ENCODE measurements at regions not wholly inside any gene's neighbourhood (a gene's known extent, or its start where the extent isn't known, plus 50 kb on each side); places are given as distances from the start of the nearest gene placed in this dataset.

DNA sequence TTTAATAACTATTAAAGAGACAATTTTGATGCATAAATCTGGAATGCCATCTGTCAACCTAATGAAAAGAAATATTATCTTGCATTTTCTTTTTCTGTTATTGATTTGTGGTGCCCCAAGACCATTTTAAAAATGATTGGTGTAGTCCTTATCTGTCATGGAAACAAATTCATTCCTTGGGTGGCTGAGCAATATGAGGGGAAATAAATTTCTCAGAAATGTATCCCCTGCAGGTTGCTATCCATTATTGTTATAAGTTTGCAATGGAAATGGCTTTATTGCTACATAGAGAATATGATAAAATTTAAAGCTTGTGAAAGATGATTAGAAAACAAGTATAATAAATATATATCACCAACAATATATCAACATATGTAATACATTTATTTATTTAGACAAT lies 607.0 kb downstream of the DNAJB9 start:
- H3K27ac ChIP-seq = no peak overlapping the region
- TF ChIP-seq, protein P1, sequence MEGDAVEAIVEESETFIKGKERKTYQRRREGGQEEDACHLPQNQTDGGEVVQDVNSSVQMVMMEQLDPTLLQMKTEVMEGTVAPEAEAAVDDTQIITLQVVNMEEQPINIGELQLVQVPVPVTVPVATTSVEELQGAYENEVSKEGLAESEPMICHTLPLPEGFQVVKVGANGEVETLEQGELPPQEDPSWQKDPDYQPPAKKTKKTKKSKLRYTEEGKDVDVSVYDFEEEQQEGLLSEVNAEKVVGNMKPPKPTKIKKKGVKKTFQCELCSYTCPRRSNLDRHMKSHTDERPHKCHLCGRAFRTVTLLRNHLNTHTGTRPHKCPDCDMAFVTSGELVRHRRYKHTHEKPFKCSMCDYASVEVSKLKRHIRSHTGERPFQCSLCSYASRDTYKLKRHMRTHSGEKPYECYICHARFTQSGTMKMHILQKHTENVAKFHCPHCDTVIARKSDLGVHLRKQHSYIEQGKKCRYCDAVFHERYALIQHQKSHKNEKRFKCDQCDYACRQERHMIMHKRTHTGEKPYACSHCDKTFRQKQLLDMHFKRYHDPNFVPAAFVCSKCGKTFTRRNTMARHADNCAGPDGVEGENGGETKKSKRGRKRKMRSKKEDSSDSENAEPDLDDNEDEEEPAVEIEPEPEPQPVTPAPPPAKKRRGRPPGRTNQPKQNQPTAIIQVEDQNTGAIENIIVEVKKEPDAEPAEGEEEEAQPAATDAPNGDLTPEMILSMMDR (conservative IDR thresholded peaks at IDR 0.05) = no peak

DNA sequence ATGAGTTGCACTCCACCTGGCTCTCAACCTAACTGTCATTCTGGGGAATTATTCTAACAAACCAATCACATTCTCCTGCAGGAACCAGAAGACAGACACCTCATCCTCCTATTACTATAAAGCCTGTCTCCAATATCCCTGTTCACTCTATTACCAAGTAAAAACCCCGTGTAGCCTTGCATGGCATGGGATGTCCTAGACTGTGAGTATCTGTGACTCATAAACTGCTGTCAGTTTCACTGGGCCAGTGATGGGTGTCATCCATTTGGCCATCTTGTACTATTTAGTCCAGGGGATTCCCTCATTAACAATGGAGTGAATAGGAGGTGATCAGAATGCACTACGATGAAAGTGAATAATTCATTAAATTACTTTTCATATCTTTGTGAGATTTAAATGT lies 608.7 kb downstream of the DNAJB9 start:
- H3K27ac ChIP-seq = no peak overlapping the region
- TF ChIP-seq, protein P1 (conservative IDR thresholded peaks at IDR 0.05) = no peak

DNA sequence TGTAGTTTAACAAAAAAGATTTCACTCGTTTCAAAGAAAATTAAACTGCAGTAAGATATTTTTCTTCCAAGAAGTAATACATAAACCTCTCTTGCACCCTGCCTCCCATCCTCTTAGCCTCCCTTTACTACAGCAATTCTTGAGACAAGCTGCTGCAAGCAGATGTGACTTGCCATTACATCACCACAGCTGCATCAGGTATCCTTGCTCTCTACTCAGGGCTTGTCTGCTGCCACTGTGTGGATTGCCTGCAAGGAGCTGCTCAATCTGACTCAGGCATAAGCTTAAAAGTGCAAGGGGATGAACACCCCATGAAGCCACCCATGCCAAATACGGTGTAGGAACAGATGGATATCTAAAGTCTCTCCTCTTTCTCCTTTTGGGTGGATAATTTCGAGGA lies 609.9 kb downstream of the DNAJB9 start:
- H3K27ac ChIP-seq = no peak overlapping the region
- TF ChIP-seq, protein P1 (conservative IDR thresholded peaks at IDR 0.05) = no peak

DNA sequence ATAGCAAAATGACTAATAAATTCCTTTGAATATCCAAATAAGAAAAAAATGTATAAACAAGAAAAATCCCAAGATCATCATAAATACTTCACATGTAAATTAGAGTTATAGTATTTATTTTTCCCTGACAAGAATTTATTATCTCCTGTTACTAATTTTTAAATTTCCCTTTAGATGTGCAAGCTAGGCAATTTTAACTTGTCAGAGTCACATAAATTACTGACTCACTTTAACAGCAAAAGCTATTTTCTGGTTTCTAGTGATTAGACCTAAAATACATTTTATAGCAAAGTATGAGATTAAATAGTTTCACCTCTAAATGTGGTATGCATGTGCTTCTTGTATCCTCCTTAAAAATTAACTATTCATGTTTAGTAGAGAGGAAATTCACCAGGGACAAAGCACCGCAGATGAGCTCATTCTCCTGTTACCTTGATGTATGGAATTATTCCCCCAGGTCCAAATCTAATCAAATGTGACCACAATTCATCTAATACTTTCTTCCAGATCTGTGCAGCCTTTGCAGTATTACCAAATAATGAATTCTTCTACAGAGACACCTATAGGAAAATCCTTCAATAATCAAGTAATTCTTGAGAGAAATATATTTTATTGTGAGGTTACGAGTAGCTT lies 621.2 kb downstream of the DNAJB9 start:
- TF ChIP-seq, protein P1 (conservative IDR thresholded peaks at IDR 0.05) = no peak
- H3K27ac ChIP-seq = no peak overlapping the region

DNA sequence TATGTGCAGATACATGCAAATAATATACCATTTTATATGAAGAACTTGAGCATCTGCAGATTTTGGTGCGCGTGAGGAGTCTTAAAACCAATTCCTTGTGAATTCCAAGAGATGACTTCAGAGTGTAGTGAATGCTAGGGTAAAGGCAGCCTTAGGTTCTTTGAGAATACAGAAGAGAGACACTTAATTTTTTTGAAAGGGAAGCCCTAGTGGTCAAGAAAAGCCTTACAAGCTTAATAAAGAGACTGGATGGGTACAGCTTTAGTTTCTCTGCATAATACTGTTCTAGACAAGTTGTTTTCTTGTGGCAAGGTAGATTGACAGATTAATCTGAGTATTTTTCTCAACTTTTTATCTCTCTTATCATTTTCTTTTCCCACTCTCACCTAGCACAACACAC lies 636.5 kb downstream of the DNAJB9 start:
- no peak overlapping the region for H3K27ac ChIP-seq
- TF ChIP-seq, protein P1 (conservative IDR thresholded peaks at IDR 0.05) = peak; percentile 47; the same call in 1 of the 2 replicates

DNA sequence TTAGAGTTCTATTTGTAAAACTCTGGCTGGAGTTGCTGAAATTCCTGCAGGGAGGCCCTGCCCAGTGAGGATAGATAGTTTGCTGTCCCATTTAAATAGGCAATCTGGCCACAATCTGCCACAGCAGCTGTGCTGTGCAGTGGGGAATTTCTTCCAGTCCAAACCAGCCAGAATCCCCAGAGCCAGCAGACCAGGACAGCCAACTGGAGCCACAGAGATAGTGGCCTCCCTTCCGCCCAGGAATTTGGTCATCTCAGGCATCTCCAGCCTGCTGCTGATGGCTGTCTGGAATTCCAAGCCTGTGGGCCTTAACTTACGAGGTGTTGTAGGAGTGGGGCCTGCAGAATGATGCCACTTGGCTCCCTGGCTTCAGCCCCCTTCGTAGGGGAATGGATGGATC lies 643.4 kb downstream of the DNAJB9 start:
- H3K27ac ChIP-seq = no peak overlapping the region
- TF ChIP-seq, protein P1 (conservative IDR thresholded peaks at IDR 0.05) = no peak

DNA sequence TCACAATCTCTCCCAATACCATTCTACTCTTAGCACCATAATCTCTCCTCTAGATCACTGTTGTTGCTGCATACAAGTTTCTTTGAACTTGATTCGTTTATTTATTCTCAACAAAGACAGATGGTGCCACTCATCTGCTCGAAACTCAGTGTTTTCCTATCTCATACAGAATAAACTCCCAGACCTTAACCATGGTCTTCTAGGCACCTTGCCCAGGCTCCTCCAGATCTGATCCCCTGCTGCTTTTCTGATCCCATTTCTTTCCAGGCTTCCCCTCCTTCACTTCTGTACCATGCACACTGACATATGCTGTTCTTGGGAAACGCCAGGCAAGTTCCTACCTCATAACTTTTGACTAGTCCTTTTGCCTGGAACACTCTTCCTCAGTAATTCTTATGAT lies 645.7 kb downstream of the DNAJB9 start:
- H3K27ac ChIP-seq = no peak overlapping the region
- TF ChIP-seq, protein P1 (conservative IDR thresholded peaks at IDR 0.05) = no peak

Data from VCaP (cell line).